ENCODE measurements at regions not wholly inside any gene's neighbourhood (a gene's known extent, or its start where the extent isn't known, plus 50 kb on each side); places are given as distances from the start of the nearest gene placed in this dataset.
"Not testable (repeated sequence)": the region's sequence is repeated elsewhere in the genome, so short reads cannot be mapped to it uniquely, and the experiment has no call there.

DNA sequence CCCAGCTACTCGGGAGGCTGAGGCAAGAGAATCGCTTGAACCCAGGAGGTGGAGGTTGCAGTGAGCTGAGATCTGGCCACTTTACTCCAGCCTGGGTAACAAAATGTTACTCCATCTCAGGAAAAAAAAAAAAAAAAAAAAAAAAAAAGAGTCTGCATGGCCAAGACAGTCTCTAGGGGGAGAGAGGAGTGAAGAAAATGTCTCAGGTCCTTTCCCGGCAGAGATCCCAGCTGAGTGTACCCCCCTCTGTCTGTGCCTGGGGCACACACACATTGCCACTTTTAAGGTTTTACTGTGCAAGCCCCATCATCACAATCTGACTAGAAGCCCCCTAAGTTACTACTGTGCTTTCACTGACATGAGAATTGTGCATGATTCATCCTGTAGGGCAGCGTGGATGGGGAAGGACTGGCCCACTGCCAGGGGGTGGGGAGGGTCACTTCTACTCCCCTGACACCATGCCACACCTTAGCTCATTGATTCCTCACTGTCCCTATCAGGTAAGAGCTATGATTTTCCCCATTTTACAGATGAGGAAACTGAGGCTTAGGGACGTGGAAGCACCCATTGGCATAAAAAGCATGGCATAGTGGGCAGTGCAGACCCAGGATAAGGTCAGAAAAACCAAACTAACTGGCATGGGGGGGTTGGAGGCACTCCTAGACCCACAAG is 102.3 kb upstream of the LARP1 start:
- no peak for DNase-seq

DNA sequence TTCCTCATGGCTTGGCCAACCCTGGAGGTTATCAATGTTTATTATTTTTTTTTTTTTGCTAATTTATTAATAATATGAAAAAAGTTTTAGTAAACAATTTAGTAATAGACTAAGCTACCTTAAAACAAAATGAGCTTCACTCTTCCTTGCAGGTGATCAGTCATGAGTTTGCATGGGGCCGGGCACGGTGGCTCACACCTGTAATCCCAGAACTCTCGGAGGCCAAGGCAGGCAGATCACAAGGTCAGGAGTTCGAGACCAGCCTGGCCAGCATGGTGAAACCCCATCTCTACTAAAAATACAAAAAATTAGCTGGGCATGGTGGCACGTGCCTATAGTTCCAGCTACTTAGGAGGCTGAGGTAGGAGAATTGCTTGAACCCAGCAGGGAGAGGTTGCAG is 103.4 kb upstream of the LARP1 start:
- DNase-seq: not testable (repeated sequence)

- no peak for DNase-seq
Observed at GRCh38 chr5:154648706-154649105, 106.5 kb upstream of the LARP1 start.

DNA sequence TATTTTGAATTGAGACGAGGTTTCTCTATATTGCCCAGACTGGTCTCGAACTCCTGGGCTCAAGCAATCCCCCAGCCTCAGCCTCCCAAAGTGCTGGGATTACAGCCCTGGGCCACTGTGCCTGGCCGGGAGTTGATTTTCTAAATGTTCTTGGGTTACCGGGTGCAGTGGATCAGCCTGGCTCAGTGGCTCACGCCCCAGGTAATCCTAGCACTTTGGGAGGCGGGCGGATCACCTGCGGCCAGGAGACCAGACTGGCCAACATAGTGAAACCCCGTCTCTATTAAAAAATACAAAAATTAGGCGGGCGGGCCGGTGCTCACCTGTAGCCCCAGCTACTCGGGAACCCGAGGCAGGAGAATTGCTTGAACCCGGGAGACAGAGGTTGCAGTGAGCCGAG is 106.9 kb upstream of the LARP1 start:
- no peak for DNase-seq

- DNase-seq: no peak
Observed at GRCh38 chr5:154647761-154648145, 107.4 kb upstream of the LARP1 start.

- DNase-seq: no peak
Observed at GRCh38 chr5:154647114-154647760, 107.9 kb upstream of the LARP1 start.

- DNase-seq: no peak
Observed at GRCh38 chr5:154646745-154647113, 108.4 kb upstream of the LARP1 start.

DNA sequence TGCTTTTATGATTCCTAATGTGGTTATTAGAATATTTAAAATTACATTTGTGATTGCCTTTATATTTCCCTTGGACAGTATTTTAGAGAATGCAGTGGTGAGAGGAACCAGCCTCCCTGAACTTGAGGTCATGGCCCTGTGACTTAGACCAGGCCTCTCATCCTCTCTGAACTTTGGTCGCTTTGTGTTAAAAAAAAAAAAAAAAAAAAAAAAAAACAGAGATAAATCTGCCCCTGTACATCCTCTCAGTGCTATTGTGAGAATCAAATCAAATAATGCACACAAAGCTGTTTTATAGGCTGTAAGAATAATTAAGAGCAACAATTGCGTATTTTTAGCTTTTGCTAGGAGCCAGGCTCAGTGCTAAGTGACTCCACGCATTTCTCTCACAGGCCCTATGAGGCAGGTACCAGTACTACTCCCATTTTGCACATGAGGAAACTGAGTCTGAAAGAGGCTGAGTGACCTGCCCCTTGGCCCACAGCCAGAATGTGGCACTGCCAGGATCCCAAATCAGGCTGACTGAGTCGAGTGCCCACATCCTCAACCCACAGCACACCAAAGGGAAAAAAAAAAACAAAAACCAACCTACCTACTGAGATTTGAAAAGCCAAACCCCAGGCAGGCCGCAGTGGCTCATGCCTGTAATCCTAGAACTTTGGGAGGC is 110.3 kb upstream of the LARP1 start:
- no peak for DNase-seq

- DNase-seq: no peak
Observed at GRCh38 chr5:154642499-154643245, 112.5 kb upstream of the LARP1 start.

DNA sequence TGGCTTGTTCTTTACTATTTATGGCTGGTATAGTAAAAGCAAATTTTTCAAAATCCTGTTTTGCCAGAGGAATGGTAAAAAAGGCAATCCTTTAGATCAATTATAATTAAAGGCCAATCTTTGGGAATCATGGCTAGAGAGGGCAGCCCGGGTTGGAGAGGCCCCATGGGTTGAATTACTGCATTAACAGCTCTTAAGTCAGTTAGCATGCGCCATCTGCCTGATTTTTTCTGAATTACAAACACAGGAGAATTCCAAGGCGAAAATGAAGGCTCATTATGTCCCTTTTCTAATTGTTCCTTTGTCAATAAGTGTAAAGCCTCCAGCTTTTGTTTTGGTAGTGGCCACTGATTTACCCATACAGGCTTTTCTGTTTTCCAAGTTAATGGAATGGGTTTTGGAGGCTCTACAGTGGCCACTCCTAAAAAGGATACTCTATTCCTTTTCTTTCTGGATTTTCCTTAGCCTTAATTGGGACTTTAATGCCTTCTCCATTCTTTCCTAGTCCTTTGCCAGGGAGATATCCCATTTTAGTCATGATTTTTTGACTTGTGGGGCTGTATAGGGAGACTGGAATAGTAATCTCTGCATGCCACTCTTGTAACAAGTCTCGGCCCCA is 114.9 kb upstream of the LARP1 start:
- DNase-seq: not testable (repeated sequence)

DNA sequence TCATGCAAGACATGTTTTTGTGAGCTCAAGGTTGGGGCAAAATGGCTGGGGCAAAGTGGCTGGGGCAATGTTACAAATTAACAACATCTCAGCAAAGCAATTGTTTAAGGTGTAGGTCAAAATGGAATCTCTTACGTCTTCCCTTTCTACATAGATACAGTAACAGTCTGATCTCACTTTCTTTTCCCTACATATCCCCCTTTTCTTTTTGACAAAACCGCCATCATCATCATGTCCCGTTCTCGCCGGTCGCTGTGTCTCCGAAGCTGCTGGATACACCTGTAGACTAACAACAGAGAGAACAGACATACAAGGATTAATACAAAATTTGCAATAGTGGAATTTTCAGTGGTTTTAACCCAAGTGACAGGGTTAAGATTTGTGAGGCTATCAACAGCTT is 118.4 kb upstream of the LARP1 start:
- DNase-seq: not testable (repeated sequence)

DNA sequence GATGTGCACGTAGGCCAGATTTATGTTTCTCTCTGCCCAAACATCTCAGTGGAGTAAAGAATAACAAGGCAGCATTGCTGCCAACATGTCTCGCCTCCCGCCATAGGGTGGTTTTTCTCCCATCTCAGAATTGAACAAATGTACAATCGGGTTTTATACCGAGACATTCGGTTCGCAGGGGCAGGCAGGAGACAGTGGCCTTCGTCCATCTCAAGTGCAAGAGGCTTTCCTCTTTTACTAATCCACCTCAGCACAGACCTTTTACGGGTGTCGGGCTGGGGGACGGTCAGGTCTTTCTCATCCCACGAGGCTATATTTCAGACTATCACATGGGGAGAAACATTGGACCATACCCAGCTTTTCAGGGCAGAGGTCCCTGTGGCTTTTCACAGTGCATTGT is 118.9 kb upstream of the LARP1 start:
- not testable (repeated sequence) for DNase-seq

DNA sequence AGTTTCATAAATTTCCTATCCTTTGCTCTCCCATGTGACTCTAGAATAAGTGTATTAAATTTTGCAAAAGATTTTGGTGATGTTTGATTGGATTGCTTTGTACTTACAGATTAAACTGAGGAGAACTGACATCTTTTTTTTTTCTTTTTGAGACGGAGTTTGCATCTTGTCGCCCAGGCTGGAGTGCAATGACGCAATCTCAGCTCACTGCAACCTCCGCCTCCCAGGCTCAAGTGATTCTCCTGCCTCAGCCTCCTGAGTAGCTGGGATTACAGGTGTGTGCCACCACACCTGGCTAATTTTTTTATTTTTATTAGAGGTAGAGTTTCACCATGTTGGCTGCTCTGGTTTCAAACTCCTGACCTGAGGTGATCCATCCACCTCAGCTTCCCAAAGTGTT is 121.4 kb upstream of the LARP1 start:
- DNase-seq: not testable (repeated sequence)

DNA sequence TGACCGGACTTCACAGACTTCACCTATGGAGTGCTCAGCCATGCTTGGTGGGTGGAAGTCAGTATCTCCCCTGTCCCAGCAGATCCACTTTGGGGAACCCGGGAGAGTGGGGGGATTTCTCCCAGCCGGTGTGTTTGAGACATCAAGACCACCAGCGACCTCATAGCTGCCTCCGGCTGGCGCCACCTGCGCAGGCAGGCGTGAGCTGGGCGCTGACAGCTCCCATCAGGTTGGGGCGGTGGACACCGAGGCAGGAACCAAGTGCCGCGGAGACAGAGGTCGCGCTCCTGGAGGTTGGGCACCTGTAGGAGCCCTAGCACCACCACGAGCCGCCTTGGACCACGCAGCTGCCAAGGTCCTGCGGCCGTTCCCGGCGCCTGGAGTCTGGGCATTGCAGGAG is 124.0 kb upstream of the LARP1 start:
- DNase-seq: no peak

DNA sequence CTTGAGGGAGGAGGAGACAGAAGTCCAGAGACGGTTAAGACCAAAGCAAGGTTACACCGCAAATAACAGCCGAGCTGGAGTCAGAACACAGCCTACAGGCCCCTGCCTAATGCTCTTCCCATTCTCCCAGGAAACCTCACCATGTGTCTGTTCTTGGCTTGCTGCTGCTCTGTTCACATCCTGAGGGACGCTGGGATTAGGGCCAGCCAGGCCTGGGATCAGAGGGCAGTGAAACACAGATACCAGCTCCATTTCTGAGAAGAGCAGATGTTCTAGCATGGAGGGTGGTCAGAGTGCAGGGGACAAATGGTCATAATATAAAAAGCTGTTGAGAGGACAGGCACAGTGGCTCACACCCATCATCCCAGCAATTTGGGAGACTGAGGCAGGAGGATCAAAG is 124.8 kb upstream of the LARP1 start:
- DNase-seq: no peak

DNA sequence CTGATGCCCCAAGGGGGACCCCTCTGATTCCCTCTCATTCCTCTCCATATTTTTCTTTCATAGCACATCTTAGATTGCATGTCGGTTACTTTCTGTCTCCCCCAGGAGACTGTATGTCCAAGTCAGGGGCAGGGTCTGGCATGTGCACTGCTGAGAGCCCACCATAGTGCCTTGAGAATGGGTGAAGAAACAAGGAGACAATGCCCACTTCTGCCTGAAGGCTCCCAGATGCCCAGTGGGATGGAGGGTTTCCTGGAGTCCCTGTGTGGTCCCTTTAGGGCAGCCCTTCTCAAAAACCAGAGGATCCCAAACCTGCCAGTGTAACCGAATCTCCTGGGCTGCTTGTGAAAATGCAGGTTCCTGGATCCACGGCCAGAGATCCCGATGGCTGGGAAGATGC is 126.5 kb upstream of the LARP1 start:
- no peak for DNase-seq

- no peak for DNase-seq
Observed at GRCh38 chr5:154627698-154628678, 127.2 kb upstream of the LARP1 start.

- DNase-seq: no peak
Observed at GRCh38 chr5:154626876-154627557, 128.2 kb upstream of the LARP1 start.

GRCh38 chr5:154625031-154625430 is 130.1 kb upstream of the LARP1 start:
- no peak for DNase-seq

GRCh38 chr5:154624341-154624740 is 130.8 kb upstream of the LARP1 start:
- DNase-seq: no peak

DNA sequence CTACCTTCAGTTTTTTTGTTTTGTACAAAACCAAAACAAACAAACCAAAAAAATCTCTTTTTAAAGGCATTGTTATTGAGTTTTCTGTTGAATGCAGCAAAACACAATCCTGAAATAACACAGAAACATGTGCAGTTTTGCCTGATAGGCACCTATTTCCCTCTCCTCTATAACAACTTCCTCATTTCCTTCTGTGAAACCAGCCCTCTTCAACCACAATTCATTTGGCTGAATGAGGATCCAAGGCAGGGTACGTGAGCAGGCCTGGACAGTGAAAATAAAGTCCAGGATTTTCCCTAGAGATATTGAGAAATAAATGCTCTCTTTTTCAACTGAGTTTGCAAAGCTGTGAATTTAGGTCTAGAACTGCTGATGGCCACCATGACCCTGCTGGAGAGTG is 134.8 kb upstream of the LARP1 start:
- DNase-seq: no peak
